GM18505 (cell line): ENCODE measurements at regions not wholly inside any gene's neighbourhood (a gene's known extent, or its start where the extent isn't known, plus 50 kb on each side); places are given as distances from the start of the nearest gene placed in this dataset.

ENCODE experiments used
- ATAC-seq: cut with Tn5 transposase; IDR thresholded peaks from one replicate; pipeline ENCODE4 v1.9.1; 2021; ENCODE audit not compliant: unreplicated experiment
- POLR2A ChIP-seq: IDR thresholded peaks from 4 replicates; pipeline ENCODE4 v1.6.1; 2011; ENCODE audit warnings: borderline replicate concordance; ENCODE audit not compliant: insufficient read depth, insufficient read length; ENCODE audit errors: extremely low read depth

- no peak for ATAC-seq
- TF ChIP-seq POLR2A, result no peak
Observed at GRCh38 chr21:38944402-38944801, 138.7 kb downstream of the ETS2 start.

GRCh38 chr21:38942748-38943211 is 137.1 kb downstream of the ETS2 start:
- TF ChIP-seq POLR2A, result no peak

GRCh38 chr21:38938769-38939168 is 133.0 kb downstream of the ETS2 start:
- ATAC-seq, result no peak
- TF ChIP-seq POLR2A, result no peak

More at GRCh38 chr21:38942748-38943211, 137.1 kb downstream of the ETS2 start:
- no peak for ATAC-seq

- TF ChIP-seq POLR2A, result no peak
- no peak for ATAC-seq
Observed at GRCh38 chr21:38938343-38938742, 132.6 kb downstream of the ETS2 start.

- no peak for ATAC-seq
- TF ChIP-seq POLR2A, result no peak
Observed at GRCh38 chr21:38937844-38938243, 132.1 kb downstream of the ETS2 start.

- no peak for ATAC-seq
- no peak for TF ChIP-seq POLR2A
Observed at GRCh38 chr21:38937286-38937790, 131.6 kb downstream of the ETS2 start.

GRCh38 chr21:38936240-38936639 is 130.5 kb downstream of the ETS2 start:
- ATAC-seq, result no peak
- no peak for TF ChIP-seq POLR2A

GRCh38 chr21:38933731-38934130 is 128.0 kb downstream of the ETS2 start:
- TF ChIP-seq POLR2A, result no peak
- no peak for ATAC-seq

- TF ChIP-seq POLR2A, result no peak
- ATAC-seq, result no peak
Observed at GRCh38 chr21:38931291-38931690, 125.6 kb downstream of the ETS2 start.

GRCh38 chr21:38930853-38931252 is 125.1 kb downstream of the ETS2 start:
- TF ChIP-seq POLR2A, result no peak
- ATAC-seq, result no peak

GRCh38 chr21:38930066-38930465 is 124.3 kb downstream of the ETS2 start:
- ATAC-seq, result no peak
- no peak for TF ChIP-seq POLR2A

GRCh38 chr21:38929652-38930051 is 123.9 kb downstream of the ETS2 start:
- no peak for ATAC-seq

GRCh38 chr21:38929142-38929541 is 123.4 kb downstream of the ETS2 start:
- ATAC-seq, result no peak
- TF ChIP-seq POLR2A, result no peak

More at GRCh38 chr21:38929652-38930051, 123.9 kb downstream of the ETS2 start:
- TF ChIP-seq POLR2A, result no peak

- no peak for ATAC-seq
- no peak for TF ChIP-seq POLR2A
Observed at GRCh38 chr21:38927776-38928175, 122.0 kb downstream of the ETS2 start.

GRCh38 chr21:38925923-38926322 is 120.2 kb downstream of the ETS2 start:
- TF ChIP-seq POLR2A, result no peak
- ATAC-seq, result no peak

GRCh38 chr21:38925478-38925877 is 119.7 kb downstream of the ETS2 start:
- no peak for TF ChIP-seq POLR2A
- ATAC-seq, result no peak

- TF ChIP-seq POLR2A, result no peak
- ATAC-seq, result no peak
Observed at GRCh38 chr21:38924954-38925353, 119.2 kb downstream of the ETS2 start.
